HL-60 (cell line): ENCODE measurements at regions not wholly inside any gene's neighbourhood (a gene's known extent, or its start where the extent isn't known, plus 50 kb on each side); places are given as distances from the start of the nearest gene placed in this dataset.

Experiments used
- DNase-seq, 2 experiments: peaks; one replicate each; pipeline ENCODE4 v3.0.0-alpha.2; 2010 to 2020; ENCODE audit warnings: low read depth in 1 of 2, low spot score in 1 of 2
- H3K27ac ChIP-seq: fragments of 250-450 bp; sonication (Bioruptor Pico); replicated peaks from 2 replicates; pipeline ENCODE4 v1.5.1; 2020; ENCODE audit warnings: mild to moderate bottlenecking, moderate library complexity
- H3K27me3 ChIP-seq: fragments of 250-450 bp; sonication (Bioruptor Pico); 2 replicates; pipeline ENCODE4 v1.5.1; 2021; ENCODE audit warnings: mild to moderate bottlenecking, moderate library complexity; ENCODE audit not compliant: insufficient read depth, poor library complexity, severe bottlenecking
- H3K4me3 ChIP-seq: replicated peaks from 2 replicates; pipeline ENCODE4 v1.5.1; 2011; ENCODE audit warnings: mild to moderate bottlenecking, control low read depth, low read length; ENCODE audit not compliant: insufficient read depth
- CTCF ChIP-seq: IDR thresholded peaks from one replicate; pipeline ENCODE4 v1.5.1; 2011; ENCODE audit warnings: low read length, control low read depth, inconsistent platforms; ENCODE audit not compliant: insufficient read depth
- GABPA ChIP-seq: IDR thresholded peaks from 2 replicates; pipeline ENCODE4 v1.6.1; 2012; ENCODE audit warnings: low read depth
- POLR2AphosphoS5 ChIP-seq: IDR thresholded peaks from 2 replicates; pipeline ENCODE4 v1.6.1; 2012; ENCODE audit warnings: low read depth
- REST ChIP-seq: IDR thresholded peaks from 2 replicates; pipeline ENCODE4 v1.6.1; 2012; ENCODE audit warnings: low read depth; ENCODE audit not compliant: insufficient replicate concordance
- SPI1 ChIP-seq: IDR thresholded peaks from 2 replicates; pipeline ENCODE4 v1.6.1; 2012; ENCODE audit warnings: low read depth, mild to moderate bottlenecking, borderline replicate concordance

- H3K27ac ChIP-seq = no peak overlapping the region
- no peaks in the 10 kb centered on the region for H3K27me3 ChIP-seq
- TF ChIP-seq CTCF (no peak), GABPA (no peak), SPI1 (no peak), POLR2AphosphoS5 (no peak), REST (no peak)
- no peak overlapping the region for H3K4me3 ChIP-seq
- DNase-seq = no peak
These were observed 762.1 kb upstream of the ARGLU1 start for GRCh38 chr13:107329991-107330390.

DNA sequence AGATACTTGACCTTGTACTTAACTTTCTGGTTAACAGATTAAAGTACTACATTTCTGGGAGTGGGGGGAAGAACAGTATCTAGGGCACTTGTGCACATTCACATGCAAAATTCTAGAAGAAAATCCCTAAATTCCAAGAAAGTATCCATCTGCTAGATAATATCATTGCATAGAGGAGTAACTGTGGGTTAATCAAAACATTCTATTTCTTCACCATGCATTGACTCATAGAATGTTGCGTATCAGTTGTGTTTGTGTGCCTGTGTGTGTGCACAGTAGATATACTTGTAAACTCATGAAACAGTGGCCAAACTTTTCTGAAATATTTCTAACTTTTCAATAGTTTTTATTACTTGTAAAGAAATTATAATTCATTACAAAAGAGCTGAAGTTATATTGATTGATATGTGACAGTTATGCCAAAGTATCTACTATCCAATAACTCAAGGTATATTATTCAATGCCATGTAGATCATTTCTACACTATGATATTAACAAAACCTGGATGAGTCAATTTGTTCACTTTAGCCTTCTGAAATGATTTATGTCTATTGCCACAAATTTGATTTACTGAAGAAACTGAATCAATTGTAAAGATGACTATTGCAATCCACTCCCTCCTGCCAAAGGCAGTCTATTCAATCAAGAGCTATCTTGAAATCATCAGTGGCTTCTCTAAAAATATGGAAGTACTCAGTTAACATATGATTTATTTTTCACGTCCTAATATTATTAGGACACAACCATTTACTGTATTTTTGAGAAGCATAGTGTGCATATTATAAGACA is 756.7 kb upstream of the ARGLU1 start:
- Histone ChIP-seq H3K27ac (no peak overlapping the region), H3K4me3 (no peak overlapping the region), H3K27me3 (no peaks in the 10 kb centered on the region)
- no peak for DNase-seq
- TF ChIP-seq SPI1 = no peak
- no peak for TF ChIP-seq CTCF
- no peak for TF ChIP-seq GABPA
- no peak for TF ChIP-seq POLR2AphosphoS5

GRCh38 chr13:107322228-107322627 is 754.3 kb upstream of the ARGLU1 start:
- H3K4me3 ChIP-seq = no peak overlapping the region
- no peak overlapping the region for H3K27ac ChIP-seq
- no peaks in the 10 kb centered on the region for H3K27me3 ChIP-seq
- no peak for DNase-seq
- TF ChIP-seq GABPA (no peak), CTCF (no peak)

GRCh38 chr13:107305178-107305577 is 737.2 kb upstream of the ARGLU1 start:
- no peak overlapping the region for H3K4me3 ChIP-seq
- no peak for TF ChIP-seq SPI1
- TF ChIP-seq REST = no peak
- no peak for TF ChIP-seq CTCF
- no peak for TF ChIP-seq GABPA
- no peak for TF ChIP-seq POLR2AphosphoS5
- H3K27ac ChIP-seq = no peak overlapping the region
- DNase-seq = no peak
- H3K27me3 ChIP-seq = no peaks in the 10 kb centered on the region
